ENCODE measurements at regions not wholly inside any gene's neighbourhood (a gene's known extent, or its start where the extent isn't known, plus 50 kb on each side); places are given as distances from the start of the nearest gene placed in this dataset.

GRCh38 chr5:110077147-110077546 is 387.4 kb downstream of the MAN2A1 start:
- no TSS peak for BruUV-seq (replicated peaks)
- POLR2A ChIA-PET = no interaction called here
- Mint-ChIP-seq H3K27ac (ENCODE audit: unreplicated experiment) (no peak overlapping the region), H3K36me3 (ENCODE audit: insufficient read depth, unreplicated experiment) (no peaks in the 10 kb centered on the region), H3K27me3 (ENCODE audit: insufficient read depth, unreplicated experiment) (no peaks in the 10 kb centered on the region), H3K4me1 (ENCODE audit: low read depth, unreplicated experiment) (no peaks in the 10 kb centered on the region), H3K4me3 (ENCODE audit: unreplicated experiment) (no peak overlapping the region), H3K9me3 (ENCODE audit: unreplicated experiment) (peaks cover 16% of the 10 kb centered on the region)
- Histone ChIP-seq H3K9me3 (peaks cover 6% of the 10 kb centered on the region; the same call in 1 of the 2 replicates), H3K4me1 (no peaks in the 10 kb centered on the region), H3K27me3 (replicated peaks; ENCODE audit: control insufficient read depth, insufficient read depth, low read length) (no peaks in the 10 kb centered on the region), H3K4me3 (ENCODE audit: low read depth, low read length) (no peak overlapping the region), H3K36me3 (ENCODE audit: control insufficient read depth, insufficient read depth, low read length) (no peaks in the 10 kb centered on the region)
- intact Hi-C loops (cut with micrococcal nuclease; ENCODE audit: unreplicated experiment) = no loop called here
- CTCF ChIA-PET = no interaction called here
- TF ChIP-seq CTCF (IDR thresholded peaks at IDR 0.05; ENCODE audit: insufficient read depth in 1 of 2, low read depth in 1 of 2, low read length in 1 of 2, severe bottlenecking in 1 of 2, unreplicated experiment in 1 of 2) = no peak
- no peak for DNase-seq

- no peak overlapping the region for H3K4me3 Mint-ChIP-seq (ENCODE audit: unreplicated experiment)
- H3K36me3 Mint-ChIP-seq (ENCODE audit: insufficient read depth, unreplicated experiment) = no peaks in the 10 kb centered on the region
- Histone ChIP-seq H3K4me1 (no peaks in the 10 kb centered on the region), H3K27me3 (replicated peaks; ENCODE audit: control insufficient read depth, insufficient read depth, low read length) (no peaks in the 10 kb centered on the region), H3K4me3 (ENCODE audit: low read depth, low read length) (no peak overlapping the region), H3K9me3 (no peaks in the 10 kb centered on the region), H3K36me3 (ENCODE audit: control insufficient read depth, insufficient read depth, low read length) (no peaks in the 10 kb centered on the region)
- TF ChIP-seq CTCF (IDR thresholded peaks at IDR 0.05; ENCODE audit: insufficient read depth in 1 of 2, low read depth in 1 of 2, low read length in 1 of 2, severe bottlenecking in 1 of 2, unreplicated experiment in 1 of 2) = no peak
- CTCF ChIA-PET = no interaction called here
- no peaks in the 10 kb centered on the region for H3K9me3 Mint-ChIP-seq (ENCODE audit: unreplicated experiment)
- no peaks in the 10 kb centered on the region for H3K4me1 Mint-ChIP-seq (ENCODE audit: low read depth, unreplicated experiment)
- no TSS peak for BruUV-seq (replicated peaks)
- POLR2A ChIA-PET = no interaction called here
- intact Hi-C loops (cut with micrococcal nuclease; ENCODE audit: unreplicated experiment) = no loop called here
- H3K27me3 Mint-ChIP-seq (ENCODE audit: insufficient read depth, unreplicated experiment) = no peaks in the 10 kb centered on the region
- H3K27ac Mint-ChIP-seq (ENCODE audit: unreplicated experiment) = no peak overlapping the region
- no peak for DNase-seq
These were observed 392.5 kb downstream of the MAN2A1 start for GRCh38 chr5:110082194-110082593.

GRCh38 chr5:110082863-110083262 is 393.1 kb downstream of the MAN2A1 start:
- no peaks in the 10 kb centered on the region for H3K4me1 ChIP-seq
- Mint-ChIP-seq H3K27me3 (ENCODE audit: insufficient read depth, unreplicated experiment) (no peaks in the 10 kb centered on the region), H3K36me3 (ENCODE audit: insufficient read depth, unreplicated experiment) (no peaks in the 10 kb centered on the region), H3K27ac (ENCODE audit: unreplicated experiment) (no peak overlapping the region), H3K4me3 (ENCODE audit: unreplicated experiment) (no peak overlapping the region), H3K4me1 (ENCODE audit: low read depth, unreplicated experiment) (no peaks in the 10 kb centered on the region), H3K9me3 (ENCODE audit: unreplicated experiment) (no peaks in the 10 kb centered on the region)
- DNase-seq = no peak
- H3K4me3 ChIP-seq (ENCODE audit: low read depth, low read length) = no peak overlapping the region
- no TSS peak for BruUV-seq (replicated peaks)
- intact Hi-C loops (cut with micrococcal nuclease; ENCODE audit: unreplicated experiment) = no loop called here
- H3K9me3 ChIP-seq = no peaks in the 10 kb centered on the region
- no peak for TF ChIP-seq CTCF (IDR thresholded peaks at IDR 0.05; ENCODE audit: insufficient read depth in 1 of 2, low read depth in 1 of 2, low read length in 1 of 2, severe bottlenecking in 1 of 2, unreplicated experiment in 1 of 2)
- no peaks in the 10 kb centered on the region for H3K36me3 ChIP-seq (ENCODE audit: control insufficient read depth, insufficient read depth, low read length)
- ChIA-PET POLR2A (no interaction called here), CTCF (no interaction called here)
- no peaks in the 10 kb centered on the region for H3K27me3 ChIP-seq (replicated peaks; ENCODE audit: control insufficient read depth, insufficient read depth, low read length)
